NCI-H460 (cell line): ENCODE measurements at regions not wholly inside any gene's neighbourhood (a gene's known extent, or its start where the extent isn't known, plus 50 kb on each side); places are given as distances from the start of the nearest gene placed in this dataset.
"Not testable (repeated sequence)": the region's sequence is repeated elsewhere in the genome, so short reads cannot be mapped to it uniquely, and the experiment has no call there.

Experiments
- DNase-seq: peaks from one replicate; pipeline ENCODE4 v3.0.0-alpha.2; 2016; ENCODE audit warnings: low read depth; ENCODE audit errors: extremely low read depth

DNA sequence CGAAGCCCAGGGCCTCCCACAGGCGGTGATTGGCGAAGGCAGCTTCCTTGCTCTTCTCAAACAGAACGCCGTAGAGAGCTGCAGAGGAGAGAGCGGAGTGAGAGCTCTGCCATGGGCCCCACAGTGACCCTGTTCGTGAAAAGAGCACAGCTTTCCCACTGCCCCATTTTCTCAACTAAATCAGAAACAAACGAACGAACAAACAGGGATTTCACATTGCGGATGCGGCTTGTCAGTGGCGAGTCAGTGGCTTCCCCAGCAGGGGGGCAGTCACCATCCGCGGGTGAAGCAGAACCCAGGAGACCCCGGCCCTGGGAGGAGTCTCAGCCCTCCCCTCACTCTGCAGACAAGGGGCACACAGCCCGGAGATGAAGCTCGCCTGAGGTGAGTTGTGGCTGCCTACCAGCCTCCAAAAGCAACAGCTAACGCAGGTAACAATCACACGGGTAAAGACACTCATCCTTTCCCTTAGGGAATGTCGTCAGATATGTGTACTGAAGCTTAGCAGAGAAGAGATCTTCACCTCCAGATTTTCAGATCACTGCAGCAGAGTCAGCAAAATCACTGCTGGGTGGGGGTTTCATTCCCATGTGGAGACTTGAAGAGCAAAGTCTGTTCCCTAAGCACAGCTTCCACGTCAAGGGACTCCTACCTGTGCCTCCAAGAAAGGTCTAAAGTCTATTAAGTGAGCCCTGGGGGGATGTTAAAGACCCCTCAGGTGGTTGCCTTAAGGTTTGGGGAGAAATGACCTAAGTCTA, 51.2 kb upstream of the GPR31 start:
- no peak for DNase-seq

DNA sequence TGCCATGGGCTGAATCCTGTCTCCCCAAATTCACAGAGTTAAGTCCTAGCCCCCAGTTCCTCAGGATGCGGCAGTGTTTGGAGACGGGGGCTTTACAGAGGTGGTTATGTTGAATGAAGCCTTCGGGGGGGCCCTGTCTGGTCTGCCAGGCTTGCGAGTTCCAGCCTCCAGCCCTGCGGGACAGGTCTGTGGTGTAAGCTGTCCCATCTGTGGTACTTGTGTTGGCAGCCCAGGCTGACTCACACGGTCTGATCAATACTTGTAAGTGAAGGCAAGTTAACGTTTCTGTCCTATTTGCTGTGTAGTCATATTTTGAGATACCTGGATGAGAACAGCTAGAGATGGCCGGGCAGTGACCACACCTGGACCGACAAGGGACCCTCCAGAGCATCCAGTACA, 51.8 kb upstream of the GPR31 start:
- DNase-seq = no peak

DNA sequence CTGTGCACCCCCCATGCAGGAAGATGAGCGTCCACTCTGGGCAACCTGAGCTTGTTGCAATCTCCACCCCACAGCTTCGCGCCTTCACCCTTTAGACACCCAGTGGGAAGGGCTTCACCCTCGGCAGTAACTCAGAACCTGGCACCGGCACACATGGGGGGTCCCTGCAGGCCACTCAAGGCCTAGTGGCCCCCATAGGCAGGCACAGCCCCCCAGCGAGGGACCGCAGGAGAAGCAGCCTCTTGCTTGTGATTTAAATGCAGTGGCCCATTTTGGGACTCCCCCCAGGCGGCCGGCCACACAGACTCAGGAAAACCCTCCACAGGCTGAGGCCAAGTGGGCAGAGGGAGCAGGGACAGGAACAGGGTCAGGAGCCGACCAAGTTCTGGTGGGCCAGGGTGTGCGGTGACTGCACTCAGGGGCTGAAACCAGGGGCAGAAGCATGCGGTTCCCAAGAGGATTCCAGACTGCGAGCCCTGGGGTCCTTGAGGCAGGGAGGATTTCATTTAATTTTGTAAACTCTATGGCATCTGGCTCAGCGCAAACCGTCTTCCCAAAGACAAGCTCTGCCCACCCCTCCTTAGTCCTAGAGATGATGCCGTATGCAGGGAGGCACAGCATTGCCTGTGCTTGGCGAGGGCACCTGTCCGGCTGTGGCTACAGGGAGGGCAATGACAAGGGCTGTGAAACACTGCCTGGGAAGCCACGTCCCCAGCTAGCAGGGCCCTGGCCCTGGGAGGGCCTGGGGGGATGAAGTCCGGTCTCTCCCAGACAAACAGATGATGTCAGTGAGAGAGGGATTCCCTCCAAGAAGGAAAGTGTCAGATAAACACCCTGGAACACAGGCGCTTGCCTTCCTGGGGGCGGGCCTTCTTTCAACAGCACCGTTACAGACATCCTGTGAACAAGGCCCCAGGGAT, 52.9 kb upstream of the GPR31 start:
- no peak for DNase-seq

DNA sequence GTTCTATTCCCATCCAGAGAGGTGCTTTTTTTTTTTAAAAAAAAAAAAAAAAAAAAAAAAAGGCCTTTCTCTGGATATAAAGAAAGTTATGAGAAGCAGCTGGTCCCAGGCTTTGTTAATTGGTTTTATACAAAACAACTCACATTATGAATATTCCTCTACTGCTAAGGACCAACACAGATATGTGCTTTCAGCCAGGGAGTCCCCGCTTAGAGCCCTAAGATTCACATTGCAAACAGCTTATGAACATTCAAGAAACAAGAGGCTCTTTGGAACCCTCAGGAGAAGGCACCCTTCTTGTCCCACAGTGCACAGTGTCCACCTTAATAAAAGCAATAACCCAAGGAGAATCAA, 53.5 kb upstream of the GPR31 start:
- no peak for DNase-seq

DNA sequence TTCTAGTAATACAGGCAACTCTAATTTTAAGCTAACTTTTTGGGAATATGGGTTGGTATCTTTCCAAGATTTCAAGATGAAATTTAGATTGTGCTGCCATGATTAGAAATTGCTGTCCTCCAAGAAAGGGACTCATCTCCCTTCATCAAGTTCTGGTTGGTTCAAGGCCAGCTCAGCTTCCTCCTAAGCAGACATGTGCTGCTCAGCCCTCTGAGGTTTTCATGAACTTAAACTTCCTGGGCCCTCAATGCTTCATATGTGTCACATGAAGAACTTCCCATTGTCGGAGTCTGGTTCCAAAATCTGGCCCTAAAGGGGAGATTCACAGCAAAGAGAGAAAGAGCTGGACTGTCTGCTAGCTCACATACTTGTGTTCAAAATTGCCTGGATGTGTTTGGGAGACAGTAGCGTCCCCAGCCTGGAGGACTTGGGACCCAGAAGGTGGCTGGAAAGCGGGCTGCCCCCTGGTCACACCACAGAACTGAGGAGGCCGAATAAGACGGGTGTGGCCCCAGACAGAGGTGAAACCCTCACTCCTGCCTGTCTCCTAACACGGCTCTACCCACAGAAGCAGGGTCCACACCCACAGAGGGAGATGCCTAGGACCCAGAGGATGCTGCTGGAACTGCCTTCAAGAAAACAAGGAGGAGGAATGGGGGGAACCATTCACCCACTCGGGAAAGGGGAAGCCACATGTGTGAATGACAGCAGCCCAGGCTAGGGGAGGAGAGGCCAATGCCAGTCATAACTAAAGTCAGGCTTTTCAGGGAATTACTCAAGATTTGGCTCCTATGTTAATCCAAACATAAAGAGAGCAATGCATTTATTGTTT, 54.3 kb upstream of the GPR31 start:
- no peak for DNase-seq

DNA sequence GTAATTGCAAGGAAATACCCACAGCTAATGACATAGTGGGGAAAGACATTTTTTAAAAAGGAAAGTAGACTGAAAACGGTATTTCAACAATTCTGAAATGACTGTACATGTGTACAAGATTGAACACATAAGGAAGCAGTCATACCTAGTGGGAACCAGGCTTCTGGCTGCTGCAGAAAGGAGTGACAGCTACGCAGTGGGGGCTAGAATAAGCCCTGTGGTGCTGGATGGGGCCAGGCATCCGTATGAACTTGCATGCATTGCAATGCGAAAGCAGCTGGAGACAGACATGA, 54.9 kb upstream of the GPR31 start:
- no peak for DNase-seq

DNA sequence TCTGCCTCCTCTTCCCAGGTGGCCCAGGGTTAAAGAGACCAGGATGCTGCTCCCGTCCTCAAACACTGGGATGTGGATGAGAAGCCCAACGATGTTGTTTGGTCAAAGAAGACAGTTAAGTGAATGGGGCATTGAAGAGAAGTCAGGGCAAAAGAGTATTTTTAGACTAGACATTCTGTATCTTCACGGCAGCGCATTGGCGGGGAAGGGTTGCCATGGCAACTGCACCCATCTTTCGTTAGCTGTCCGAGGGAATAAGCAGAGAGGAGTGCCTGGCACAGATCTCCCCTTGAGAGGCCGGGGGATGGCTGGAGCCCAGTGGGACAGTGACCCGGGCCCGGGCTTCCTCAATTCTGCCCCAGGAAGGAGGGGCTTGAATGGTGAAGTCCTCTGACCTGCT, 56.4 kb upstream of the GPR31 start:
- no peak for DNase-seq

DNA sequence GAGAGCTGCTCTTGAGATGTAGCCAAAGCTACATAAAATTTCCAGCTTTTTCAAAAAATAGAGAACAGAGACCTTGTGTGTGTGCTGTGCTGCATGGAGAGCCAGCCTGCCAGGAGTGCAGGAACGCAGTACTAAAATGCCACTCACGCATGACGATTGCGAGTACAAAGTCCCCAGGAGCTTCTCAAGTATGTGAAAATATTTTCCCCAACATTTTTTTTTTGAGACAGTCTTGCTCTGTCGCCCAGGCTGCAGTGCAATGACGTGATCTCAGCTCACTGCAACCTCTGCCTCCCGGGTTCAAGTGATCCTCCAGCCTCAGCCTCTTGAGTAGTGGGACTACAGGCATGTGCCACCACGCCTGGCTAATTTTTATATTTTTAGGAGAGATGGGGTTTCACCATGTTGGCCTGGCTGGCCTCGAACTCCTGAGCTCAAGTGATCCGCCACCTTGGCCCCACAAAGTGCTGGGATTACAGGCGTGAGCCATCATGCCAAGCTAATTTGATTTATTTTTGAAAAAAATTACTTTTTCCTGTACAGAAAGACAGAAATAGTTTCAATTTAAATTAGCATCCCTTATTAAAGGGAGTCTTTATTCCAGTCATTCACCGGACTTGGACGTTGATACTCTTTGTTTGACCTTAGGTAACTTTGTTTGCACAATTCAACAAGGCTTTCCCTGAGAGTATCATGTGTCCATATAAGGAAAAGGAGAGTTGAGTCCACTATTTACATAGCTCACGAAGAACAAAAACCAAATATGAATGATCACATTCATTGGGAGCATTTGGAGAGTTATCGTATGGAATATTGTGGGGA, 57.9 kb upstream of the GPR31 start:
- not testable (repeated sequence) for DNase-seq

DNA sequence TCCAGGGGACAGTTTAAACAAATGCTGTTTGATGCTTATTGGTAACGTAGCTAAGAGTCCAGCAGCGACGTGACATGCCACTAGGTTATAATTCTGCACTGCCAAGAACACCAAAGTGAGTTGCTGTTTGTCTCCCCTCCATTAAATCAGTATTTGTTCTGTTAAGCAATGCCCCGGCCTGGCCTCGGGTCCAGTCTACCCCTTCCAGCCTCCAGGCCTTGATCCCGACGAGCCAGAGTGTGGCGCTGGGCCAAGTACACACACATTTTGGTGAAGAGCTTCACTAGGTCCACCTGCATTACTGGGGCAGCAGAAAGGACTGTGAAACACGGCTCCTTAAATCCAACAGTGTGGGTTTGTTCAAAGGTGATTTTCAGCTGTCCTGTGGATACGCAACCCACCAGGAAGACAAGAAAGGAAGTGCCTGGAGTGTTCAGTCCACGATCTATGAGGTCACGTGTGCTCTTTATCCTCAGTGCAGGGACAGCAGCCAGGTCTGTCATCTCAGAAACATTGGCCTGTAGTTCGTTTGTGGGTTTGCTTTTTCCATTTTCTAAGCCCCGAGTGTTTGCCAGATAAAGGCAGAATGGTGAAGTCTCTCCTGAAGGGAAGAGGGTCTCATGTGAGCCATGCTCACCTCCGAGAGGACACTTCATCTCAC, 58.7 kb upstream of the GPR31 start:
- not testable (repeated sequence) for DNase-seq

DNA sequence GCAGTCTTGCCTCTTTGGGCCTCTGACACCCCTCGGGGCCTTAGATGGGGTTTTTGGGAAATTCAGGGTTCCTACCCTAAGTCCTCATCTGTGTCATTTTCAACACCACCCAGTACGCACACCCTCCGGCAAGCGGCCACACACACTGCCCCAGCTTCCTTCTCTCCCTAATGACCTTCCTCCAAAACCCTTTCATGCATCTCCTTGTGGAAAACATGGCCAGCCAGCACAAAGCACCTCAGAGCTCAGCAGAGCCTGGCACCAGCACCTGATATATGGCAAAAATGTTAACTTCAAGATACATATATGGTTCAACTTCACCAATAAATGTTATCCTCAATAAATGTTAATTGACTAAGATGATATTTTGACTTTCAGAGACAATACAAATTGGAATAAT, 59.3 kb upstream of the GPR31 start:
- not testable (repeated sequence) for DNase-seq

DNA sequence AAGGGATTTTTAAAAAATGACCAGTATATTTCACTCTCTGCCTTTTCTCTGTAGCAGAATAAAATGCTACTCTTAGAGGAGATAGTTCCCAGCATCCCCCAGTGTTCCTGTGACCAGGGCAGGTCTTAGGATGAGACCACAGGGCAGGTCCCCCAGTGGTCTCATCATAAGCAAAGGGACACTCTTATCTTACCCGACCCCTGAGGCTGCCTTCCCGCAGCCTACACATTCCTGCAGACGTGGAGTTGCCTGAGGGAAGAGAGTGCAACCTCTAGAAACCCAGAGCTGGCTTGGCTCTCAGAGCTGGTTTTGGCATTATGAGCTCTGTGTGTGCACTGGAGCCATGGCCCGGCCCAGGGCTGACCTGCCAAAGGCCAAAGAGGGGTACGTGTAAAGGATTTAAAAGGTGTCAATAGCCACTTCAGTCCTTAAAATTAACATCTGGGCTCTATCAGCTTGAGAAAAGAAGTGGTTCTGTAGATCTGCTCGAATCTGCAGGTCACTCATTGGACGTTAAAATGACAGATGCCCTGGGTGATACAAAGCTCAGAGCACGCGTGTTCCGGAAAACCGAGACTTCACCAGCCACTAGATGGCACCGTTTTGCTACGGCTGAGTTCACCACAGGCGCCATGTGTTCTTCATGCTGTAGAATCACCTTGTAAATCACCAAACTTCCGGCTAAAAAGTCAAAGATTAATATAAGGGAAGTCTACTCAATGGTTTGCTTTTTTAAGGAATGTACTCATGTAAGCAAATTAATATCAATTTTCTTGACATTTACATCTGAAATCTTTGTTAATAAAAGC, 60.4 kb upstream of the GPR31 start:
- DNase-seq = peak; percentile 6

DNA sequence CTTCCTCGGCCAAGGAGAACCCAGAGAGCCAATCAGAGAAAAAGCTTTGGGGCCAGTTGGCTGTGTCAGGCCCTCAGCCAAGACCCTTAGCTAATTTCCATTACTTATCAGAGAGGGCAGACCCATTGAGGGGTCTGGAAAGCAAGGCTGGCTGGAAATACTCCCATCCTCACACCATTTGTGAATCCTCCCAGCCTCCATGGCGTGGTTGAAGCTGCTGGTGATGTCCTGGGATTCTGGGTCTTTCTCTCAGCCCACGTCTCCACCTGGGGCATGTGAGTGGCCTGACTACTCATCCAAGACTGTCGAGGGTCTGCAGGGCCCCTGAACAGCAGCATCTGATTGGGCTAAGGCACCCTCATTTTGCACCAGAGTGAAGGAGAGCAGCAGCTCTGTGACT, 61.3 kb upstream of the GPR31 start:
- not testable (repeated sequence) for DNase-seq

DNA sequence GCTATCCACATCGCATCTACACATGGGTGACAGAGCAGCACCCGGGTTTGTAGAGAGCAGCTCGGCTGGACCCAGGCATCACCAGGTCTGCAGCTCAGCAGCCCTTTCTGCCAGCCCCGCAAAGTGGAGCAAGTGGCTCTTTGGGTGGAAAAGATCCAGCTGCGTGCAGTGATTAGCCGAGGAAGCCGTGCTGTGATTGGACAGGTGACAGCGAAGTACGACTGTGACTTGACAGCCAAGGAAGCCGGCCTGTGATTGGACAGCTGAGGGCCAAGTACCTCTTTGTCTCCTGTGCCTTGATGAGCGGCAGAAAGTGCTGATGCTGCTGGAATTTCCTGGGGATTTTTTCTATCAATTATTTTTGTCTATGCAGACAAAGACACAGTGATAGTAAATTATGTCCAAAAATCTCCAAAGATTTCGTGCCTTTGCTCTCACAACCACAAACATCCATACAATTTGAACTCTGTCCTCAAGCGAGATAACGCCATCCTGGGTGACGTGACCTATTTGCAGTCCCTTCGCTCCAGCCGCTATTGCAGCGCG, 62.3 kb upstream of the GPR31 start:
- DNase-seq = no peak

DNA sequence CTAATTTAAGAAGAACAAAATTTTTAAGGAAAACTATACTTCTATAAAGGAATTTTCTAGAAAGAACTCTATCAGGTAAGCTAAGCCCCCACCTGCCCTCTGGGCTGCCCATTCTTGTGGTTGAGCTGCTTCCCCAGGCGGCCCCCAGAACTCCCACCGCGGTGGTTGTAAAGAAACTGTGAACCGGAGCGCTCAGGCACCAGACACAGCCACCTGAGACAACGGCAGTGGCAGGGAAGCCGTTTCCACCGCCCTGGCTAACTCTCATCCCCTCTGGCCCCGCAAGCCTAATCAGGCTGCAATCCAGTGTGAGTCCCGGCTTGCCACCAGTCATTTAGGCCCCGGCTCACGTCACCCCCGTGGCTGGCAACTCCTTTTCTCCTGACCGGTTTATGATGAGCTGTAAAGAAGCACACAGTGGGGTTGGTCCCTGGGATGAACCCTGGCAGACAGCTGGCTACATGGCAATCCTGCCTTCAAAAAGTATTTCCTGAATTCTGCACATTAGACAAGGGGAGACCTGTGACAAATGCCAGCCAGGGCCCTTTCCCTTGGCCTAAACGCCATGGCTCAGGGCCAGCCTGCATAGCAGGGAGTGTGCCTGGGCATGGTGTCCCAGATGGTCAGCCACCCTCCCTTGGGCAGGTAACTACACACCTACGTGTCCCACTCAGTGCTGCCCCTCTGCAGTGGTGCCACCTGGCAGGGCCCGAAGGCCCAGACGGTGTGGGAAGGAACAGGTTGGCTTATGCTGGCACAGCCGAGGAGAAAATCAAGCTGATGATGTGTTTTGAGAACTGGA, 63.8 kb upstream of the GPR31 start:
- DNase-seq = no peak

DNA sequence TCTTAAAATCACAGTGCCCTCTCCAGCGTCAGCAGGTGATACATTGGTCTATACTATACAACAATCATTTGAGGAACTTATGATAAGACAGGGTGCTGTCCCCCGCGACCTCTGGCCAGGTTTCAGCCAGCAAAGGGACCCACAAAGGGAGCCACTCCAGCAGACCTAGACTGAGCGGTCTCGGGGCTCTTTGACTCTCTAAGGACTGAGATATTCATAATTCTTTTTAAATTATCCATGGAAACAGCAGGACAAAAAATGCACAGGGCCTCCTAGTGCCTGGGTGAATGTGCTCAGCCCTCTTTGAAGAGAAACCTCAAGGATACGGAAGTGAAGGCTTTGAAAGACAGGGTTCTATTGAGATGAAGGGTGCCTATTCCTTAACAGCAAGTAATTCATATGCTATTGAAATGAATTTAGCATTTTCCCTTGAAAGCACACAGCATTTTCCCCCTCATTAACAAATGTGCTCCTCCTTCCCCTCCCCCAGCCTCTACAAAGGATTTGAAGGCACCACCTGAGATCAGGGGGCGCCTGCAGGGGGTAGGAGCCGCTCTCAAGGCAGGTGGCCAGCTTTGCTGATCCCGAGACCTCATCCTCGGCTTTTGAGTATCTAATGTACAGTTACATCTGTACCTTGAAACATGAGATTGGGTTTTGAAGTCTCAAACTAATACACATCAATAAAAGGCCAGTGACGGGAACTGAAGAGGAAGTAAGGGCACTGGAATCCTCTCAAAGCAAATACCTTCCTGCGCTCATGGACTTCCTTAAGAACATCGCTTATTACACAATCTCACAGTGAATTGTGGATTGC, 65.3 kb upstream of the UNC93A start:
- DNase-seq = not testable (repeated sequence)

DNA sequence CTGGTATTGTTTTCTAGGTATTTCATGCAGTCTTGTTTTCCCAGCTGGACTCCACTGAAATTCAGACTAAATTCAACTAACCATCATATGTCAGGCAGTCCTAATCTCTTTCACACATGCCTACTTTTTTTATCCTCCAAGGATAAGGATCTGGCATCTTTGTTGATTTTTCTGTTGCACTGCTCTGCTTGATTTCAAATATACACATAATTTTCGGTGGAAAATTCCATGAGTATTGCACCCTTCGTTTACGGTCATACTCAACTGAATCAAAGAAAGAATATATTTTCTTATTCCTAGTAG, 64.8 kb upstream of the UNC93A start:
- DNase-seq = no peak

DNA sequence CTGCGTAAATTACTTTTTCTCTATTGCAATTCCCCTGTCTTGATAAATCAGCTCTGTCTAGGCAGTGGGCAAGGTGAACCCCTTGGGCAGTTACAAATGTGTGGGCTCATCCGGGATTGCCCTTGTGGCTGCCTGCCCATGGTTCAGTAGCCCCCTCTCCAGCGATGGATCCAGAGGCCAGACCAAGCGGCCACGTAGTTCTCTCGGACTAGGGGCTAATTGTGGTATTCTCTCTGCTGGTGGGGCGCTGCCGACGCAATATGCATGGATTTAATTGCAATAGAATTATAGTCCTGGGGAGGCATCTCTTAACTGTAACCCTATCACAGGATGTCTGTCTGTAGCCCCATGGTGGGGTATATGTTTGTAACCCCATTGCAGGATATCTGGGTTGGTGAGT, 64.3 kb upstream of the UNC93A start:
- DNase-seq = no peak
